ENCODE measurements at regions not wholly inside any gene's neighbourhood (a gene's known extent, or its start where the extent isn't known, plus 50 kb on each side); places are given as distances from the start of the nearest gene placed in this dataset.

DNA sequence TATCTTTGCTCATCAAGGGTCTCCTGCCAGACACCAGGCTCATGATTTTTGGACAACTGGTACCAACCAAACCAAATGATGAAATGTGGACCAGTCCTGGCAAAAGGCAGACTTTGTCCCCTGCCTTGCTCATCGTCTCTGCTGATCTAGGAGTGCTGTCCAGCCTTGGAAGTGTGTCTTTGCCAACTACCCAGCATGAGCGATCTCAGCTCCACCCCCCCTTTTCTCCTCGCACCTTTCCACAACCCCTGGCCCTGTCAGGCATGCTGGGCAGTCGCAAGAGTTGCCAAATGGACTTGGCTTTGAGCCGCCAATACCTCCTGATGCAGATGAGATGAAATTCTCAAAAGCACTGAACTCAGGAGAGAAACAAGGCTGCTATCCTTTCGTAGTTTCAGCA lies 174.3 kb downstream of the KCNA5 start:
- no peak for FAIRE-seq
- DNase-seq (ENCODE audit: insufficient read length, low spot score) = no peak
- no peak for TF ChIP-seq POLR2A (IDR thresholded peaks at IDR 0.05; ENCODE audit: low read depth, low read length)

- DNase-seq (ENCODE audit: insufficient read length, low spot score) (no peak), FAIRE-seq (no peak)
- no peak for TF ChIP-seq POLR2A (IDR thresholded peaks at IDR 0.05; ENCODE audit: low read depth, low read length)
These were observed 176.4 kb downstream of the KCNA5 start for GRCh38 chr12:5220099-5220498.

- no peak for TF ChIP-seq POLR2A (IDR thresholded peaks at IDR 0.05; ENCODE audit: low read depth, low read length)
- FAIRE-seq (peak; percentile 36), DNase-seq (ENCODE audit: insufficient read length, low spot score) (peak; percentile 15)
These were observed 177.2 kb downstream of the KCNA5 start for GRCh38 chr12:5220835-5221234.

DNA sequence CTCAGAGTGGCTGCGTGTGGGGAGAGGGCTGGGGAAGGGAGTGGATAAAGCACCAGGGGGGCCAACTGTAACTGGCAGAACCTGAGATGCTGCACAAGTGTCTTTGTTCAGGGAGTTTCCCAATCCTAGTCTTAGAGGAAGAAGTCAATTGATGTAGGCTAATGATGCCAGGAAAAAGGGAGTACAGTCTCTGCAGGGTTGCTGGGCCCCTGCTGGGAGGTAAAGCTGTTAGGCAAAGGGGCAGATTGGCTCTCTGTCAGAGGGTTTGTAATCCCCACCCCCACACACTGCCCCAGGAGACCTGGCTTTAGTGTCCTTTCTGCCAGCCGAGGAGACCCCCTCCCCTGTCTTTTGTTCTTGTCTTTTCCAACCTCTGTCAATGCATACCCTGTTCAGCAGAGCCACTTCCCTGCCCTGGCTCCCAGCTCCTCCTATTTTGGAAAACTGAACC lies 178.4 kb downstream of the KCNA5 start:
- FAIRE-seq (no peak), DNase-seq (ENCODE audit: insufficient read length, low spot score) (peak; percentile 30)

DNA sequence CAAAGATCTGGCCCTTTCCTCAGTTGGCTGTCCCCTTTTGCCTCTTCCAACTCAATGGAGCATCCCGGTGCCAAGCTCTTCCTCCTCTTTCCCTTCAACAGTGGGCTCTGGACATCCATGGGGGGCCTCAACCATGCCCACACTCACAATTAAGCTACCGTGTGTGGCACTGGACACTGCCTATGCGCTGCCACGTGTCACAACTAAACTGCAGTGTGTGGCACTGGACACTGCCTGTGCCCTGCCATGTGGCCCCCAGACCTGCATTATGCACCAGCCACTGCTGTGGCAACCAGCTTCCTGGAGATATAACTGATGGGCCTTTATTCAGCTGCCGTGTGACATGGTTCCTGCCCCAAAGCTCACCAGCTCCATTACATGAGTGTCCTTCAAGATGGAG lies 179.1 kb downstream of the KCNA5 start:
- no peak for TF ChIP-seq POLR2A (IDR thresholded peaks at IDR 0.05; ENCODE audit: low read depth, low read length)
- DNase-seq (ENCODE audit: insufficient read length, low spot score) (no peak), FAIRE-seq (no peak)

More for the DNA sequence above, 178.4 kb downstream of the KCNA5 start:
- TF ChIP-seq POLR2A (IDR thresholded peaks at IDR 0.05; ENCODE audit: low read depth, low read length) = no peak

- FAIRE-seq = no peak
- TF ChIP-seq POLR2A (IDR thresholded peaks at IDR 0.05; ENCODE audit: low read depth, low read length) = no peak
These were observed 180.2 kb downstream of the KCNA5 start for GRCh38 chr12:5223881-5224280.

GRCh38 chr12:5226581-5226980 lies 182.9 kb downstream of the KCNA5 start:
- TF ChIP-seq POLR2A (IDR thresholded peaks at IDR 0.05; ENCODE audit: low read depth, low read length) = no peak
- DNase-seq (ENCODE audit: insufficient read length, low spot score) = no peak
- no peak for FAIRE-seq

More at GRCh38 chr12:5223881-5224280, 180.2 kb downstream of the KCNA5 start:
- DNase-seq (ENCODE audit: insufficient read length, low spot score) = no peak

GRCh38 chr12:5227708-5228373 lies 184.2 kb downstream of the KCNA5 start:
- no peak for FAIRE-seq
- no peak for TF ChIP-seq POLR2A (IDR thresholded peaks at IDR 0.05; ENCODE audit: low read depth, low read length)
- DNase-seq (ENCODE audit: insufficient read length, low spot score) = no peak

GRCh38 chr12:5230156-5230555 lies 186.5 kb downstream of the KCNA5 start:
- no peak for TF ChIP-seq POLR2A (IDR thresholded peaks at IDR 0.05; ENCODE audit: low read depth, low read length)
- DNase-seq (ENCODE audit: insufficient read length, low spot score) (no peak), FAIRE-seq (no peak)

DNA sequence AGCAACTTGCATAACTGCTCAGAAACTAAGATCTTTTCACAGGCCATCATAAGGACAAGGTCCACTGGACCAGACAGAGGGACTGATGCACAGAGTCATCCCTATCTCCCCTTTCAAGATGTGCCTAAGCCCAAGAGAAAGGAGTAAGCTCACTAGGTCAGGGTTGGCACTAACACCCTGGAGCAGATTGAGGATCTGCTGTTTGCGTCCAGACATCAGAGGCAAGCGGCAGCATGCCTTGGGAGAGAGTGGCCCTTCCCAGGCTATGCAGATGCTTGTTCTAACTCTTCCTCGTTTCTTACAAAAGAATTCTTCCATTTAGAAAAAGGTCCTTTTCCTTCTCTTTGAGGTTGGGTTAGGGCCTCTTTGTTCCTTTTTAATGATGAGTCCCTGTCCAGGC lies 187.2 kb downstream of the KCNA5 start:
- FAIRE-seq (no peak), DNase-seq (ENCODE audit: insufficient read length, low spot score) (no peak)
- TF ChIP-seq POLR2A (IDR thresholded peaks at IDR 0.05; ENCODE audit: low read depth, low read length) = no peak

DNA sequence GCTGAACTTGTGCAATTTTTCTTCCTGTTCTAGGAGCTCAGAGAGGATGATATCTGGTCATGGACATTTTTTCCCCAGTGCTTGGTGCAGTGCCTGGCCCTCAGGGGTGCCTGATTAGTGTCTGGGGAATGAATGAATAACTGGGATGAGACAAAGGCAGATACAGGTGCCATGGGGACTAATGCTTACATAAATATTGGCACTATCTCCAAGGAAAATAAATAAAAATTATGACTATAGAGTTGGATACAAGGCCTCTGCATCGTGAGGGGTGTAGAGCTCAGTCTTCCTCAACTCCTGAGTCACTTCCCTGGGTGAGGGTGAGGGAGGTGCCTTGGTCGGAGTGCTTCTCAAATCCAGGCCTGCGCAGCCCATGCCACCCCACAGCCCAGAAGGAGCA lies 188.6 kb downstream of the KCNA5 start:
- no peak for FAIRE-seq
- no peak for DNase-seq (ENCODE audit: insufficient read length, low spot score)
- no peak for TF ChIP-seq POLR2A (IDR thresholded peaks at IDR 0.05; ENCODE audit: low read depth, low read length)

DNA sequence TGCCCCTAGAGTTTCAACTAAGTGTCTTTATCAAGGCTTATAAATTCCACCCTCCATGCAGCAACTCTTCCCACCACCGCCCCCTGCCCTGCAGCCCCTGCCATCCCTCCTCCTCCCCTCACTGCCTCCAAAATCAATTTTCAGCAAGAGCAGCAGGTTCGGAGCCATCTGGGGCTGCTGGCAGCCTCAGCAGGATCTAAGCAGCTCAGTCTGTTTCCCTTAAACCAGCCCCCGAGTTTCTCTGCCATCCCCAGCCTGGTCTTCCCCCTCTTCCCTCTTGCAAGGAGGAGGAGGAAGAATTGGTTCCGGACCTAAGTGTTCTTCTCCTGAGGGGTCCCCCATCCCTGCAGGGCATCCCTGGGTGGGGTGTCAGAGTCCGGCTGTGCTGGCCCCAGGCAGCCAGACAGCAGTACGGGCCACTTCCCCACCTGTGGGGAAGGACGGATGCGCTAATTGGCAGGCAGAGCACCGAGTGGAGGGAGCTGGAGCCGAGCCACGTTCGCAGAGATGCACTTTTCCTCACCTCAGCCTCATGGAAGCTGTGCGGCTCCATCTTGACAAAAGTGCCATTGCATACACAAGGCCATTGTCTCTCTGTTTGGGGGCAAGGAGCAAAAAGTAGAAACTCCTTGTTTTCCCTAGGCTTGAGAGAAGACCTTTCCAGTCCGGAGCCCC lies 189.3 kb downstream of the KCNA5 start:
- TF ChIP-seq POLR2A (IDR thresholded peaks at IDR 0.05; ENCODE audit: low read depth, low read length) = no peak
- no peak for FAIRE-seq
- no peak for DNase-seq (ENCODE audit: insufficient read length, low spot score)

GRCh38 chr12:5236022-5236640 lies 192.5 kb downstream of the KCNA5 start:
- no peak for TF ChIP-seq POLR2A (IDR thresholded peaks at IDR 0.05; ENCODE audit: low read depth, low read length)
- FAIRE-seq = no peak
- DNase-seq (ENCODE audit: insufficient read length, low spot score) = no peak

DNA sequence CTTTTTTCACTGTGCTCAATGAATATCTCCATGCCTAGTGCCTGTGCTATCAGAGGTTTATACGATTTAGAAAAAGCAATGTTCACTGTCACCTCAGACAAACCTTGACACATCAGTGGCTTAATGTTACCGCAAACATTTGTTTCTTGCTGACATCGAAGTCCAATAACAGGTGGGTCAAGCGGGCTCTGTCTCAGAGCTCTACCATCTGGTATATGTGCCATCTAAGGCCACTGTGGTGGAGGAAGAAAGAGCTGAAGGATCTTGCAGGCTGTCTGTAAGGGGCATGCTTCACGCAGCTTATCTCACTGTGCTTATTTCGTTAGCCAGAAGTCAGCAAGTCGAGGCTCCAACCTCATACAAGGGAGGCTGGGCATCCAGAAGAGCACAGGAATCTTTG lies 189.5 kb upstream of the NTF3 start:
- FAIRE-seq = no peak
- no peak for DNase-seq (ENCODE audit: insufficient read length, low spot score)
- TF ChIP-seq POLR2A (IDR thresholded peaks at IDR 0.05; ENCODE audit: low read depth, low read length) = no peak

DNA sequence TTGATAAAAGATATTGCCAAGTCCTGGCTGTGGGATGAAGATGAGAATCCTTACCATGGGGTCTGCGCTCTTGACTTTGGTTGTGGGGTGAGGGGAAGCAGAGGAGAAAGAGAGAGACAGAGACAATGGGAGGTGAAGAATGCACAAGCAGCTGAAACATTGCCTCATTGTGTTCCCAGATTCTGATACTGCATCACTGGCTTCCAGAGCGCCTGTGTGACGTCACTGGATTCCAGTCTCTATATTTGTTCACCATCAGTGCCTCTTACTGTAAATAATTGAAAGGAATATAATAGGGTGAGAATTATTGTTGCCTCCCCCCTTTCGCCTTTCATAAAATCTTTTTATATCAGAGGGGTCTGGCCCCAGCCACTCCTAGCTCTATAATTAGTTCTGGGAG lies 188.9 kb upstream of the NTF3 start:
- no peak for TF ChIP-seq POLR2A (IDR thresholded peaks at IDR 0.05; ENCODE audit: low read depth, low read length)
- FAIRE-seq (no peak), DNase-seq (ENCODE audit: insufficient read length, low spot score) (no peak)
